IPS DF 19.7 (cell line): ENCODE measurements at regions not wholly inside any gene's neighbourhood (a gene's known extent, or its start where the extent isn't known, plus 50 kb on each side); places are given as distances from the start of the nearest gene placed in this dataset.

Experiments used
- DNase-seq: peaks from one replicate; pipeline ENCODE4 v3.0.0-alpha.2; 2013; ENCODE audit warnings: low read depth, low spot score

GRCh38 chr10:78313636-78314035 is 280.0 kb downstream of the RPS24 start:
- no peak for DNase-seq

DNA sequence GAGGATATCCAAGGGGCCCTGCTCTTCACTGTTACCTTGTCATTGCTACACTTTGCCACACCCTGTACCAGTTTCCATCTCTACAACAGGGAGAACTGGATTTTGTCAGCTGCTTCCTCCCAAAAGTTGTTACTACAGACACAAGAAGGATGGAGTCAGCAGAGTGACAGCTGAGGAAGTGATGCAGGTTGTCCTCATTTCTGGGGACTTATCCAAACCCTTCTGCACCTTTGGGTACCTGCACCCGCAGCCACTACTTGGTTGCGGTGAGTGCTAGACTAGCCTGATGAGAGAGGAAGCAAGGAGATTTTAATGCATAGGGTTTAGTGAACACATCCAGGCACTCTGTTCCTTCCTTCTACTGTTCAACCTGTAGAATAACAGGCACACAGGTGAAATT is 281.0 kb downstream of the RPS24 start:
- no peak for DNase-seq

DNA sequence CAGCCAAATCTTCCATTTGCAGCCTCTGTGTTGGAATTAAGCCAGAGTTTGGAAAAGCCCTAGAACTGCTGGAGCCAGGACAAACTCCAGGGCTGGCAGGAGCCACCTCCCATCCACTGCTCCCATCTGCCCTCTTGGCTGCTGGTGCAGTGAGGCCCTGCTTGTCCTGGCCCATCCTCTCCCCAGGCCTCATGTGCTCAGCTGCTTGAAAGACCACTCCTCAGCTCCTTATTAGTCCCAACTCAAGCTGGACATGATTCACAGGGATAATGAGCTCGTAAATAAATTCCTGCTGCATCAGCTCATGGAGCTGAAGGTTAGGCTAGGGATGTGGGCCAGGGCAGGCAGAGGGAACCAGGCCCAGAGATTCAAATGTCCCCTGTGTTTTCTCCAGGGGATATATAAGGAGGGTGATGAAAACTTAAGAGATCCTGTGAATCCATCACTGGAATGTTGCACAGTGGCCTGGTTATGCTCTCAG is 282.8 kb downstream of the RPS24 start:
- no peak for DNase-seq

- no peak for DNase-seq
Observed at GRCh38 chr10:78318305-78318704, 284.6 kb downstream of the RPS24 start.

DNA sequence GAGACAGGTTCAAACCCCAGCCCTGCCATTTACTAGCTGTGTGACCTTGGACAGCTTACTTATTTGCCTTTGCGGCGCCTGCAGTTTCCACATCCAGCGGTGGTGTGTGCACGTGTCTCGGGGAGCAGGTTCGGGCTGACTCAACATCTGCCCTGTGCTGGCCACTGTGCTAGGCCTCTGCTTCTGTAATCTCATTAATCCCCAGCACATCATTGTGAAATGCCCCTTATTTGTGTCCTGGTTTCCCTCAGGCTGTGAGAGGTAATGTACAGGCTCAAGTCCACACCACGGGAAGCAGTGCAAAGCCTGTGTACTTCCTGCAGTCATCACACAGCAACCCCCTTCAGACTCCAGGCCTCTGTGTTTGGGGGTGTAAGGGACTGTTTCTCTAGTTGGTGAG is 285.7 kb downstream of the RPS24 start:
- no peak for DNase-seq

DNA sequence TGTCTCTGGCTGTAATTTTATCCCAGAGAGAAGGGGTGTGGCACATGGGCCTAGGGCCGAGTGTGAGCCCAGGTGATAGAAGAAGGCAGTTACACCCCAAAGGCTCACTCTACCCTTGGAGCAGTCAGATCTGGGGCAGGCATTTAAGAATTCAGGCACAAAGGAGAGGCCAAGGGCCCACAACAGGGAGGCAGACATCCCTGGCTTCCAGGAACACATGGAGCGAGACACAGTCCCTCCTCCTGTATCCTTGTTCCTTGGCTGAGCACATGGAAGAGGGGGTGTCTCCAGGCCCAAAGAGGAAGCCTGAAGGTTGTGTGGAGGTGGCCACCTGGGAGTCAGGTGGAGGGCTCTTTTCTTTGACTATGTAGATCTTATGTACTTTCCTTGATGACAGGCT is 286.2 kb downstream of the RPS24 start:
- DNase-seq = no peak

GRCh38 chr10:78320506-78320905 is 286.8 kb downstream of the RPS24 start:
- DNase-seq = no peak

GRCh38 chr10:78321000-78321399 is 287.3 kb downstream of the RPS24 start:
- DNase-seq = no peak

GRCh38 chr10:78321500-78321899 is 287.8 kb downstream of the RPS24 start:
- DNase-seq = no peak

GRCh38 chr10:78326372-78326771 is 292.7 kb downstream of the RPS24 start:
- no peak for DNase-seq

DNA sequence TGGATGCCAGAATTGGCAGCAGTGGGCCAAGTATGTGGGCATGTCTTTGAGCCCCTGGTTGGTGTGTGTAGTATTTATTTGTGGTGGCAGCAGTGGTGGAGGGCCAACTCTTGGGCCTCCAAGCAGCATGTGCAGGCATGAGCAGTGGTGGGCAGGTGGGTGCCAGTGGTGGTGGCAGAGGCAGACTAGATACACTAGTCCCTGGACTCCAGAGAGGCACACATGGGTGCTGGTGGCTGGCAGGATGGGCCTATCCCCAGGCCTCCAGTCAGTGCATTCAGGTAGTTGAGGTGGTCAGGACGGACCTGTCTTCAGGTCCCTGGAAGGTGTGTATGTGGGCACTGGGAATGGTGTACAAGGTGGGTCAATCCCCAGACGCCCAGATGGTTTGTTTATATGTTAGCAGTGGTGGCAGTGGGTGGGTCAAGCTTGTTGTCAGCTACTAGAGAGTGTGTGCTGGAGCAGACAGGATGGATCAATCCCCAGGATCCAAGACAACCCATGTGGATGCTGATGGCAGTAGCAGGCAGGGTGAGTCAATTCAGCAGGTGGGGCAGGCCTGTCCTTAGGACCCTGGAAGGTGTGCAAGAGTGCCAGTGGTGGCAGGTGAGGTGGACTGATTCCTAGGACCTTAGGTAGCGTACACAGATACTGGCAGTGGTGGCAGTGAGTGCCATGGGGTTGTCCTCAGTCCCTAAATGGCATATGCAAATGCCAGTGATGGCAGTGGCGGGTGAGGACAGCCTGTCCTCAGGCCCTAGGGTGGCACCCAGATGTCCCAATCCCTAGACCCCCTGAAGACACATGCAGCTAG is 294.3 kb downstream of the RPS24 start:
- no peak for DNase-seq

DNA sequence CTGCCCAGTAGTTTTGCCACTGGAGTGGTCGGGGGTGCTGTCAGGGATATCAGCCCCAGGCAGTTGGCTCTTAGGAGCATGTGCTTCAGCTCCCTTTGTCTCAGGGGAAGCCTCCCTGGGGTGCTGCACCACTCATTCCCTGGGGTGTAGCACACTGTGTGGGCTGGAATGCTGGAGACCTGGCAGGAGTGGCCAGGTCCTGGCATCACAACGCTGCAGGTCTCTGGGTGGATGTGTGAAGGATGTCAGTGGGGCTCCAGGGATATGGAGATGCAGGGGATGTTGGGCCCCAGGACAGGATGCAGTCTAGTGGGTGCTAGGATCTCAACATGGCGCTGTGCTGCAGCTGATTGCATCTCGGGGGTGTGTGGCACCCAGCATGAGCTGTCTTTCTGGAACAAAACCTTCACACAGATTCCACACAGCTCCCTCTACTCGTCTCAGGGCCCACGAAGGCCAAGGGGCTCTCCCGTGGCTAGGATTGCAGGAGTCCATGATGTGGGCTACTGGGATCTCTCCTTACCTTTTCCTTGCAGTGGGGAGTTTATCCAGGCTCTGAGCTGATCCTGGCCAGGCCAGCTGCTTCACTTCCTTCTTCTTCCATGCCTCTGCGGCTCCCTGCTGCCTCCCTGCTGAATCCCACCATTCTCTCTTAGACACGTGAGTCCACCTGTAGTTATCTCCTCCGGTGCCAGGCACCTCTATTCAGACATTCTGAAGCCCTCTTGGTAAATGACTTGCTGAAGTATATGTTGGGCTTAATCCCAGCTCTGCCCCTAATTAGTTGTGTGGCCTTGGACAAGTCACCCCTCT is 295.1 kb downstream of the RPS24 start:
- DNase-seq = no peak

- DNase-seq = no peak
Observed at GRCh38 chr10:78330884-78331283, 297.2 kb downstream of the RPS24 start.

DNA sequence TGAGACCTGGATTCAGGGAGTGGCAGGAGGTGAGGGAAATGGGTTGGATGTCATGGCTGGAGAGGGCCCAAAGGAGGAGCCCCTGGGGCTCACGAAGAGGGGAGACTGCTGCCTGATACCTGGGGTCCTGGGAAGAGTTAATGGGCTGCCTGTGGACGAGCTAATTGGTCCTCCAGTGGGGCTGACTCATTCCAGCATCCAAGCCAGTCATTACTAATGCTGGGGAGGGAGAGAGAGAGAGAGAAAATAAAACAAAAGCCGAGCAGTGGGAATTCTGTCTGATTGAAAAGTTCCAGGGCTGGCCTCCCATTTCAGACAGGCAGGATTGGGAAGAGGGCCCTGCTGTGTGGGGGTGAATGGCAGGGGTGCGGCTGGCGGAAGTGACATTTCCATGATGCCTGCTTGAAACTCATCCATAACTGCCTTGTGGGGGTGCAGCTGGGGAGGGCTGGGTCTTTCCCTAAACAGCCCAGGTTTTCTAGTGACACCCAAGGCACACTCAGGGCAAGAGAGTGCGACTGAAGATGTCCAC is 297.8 kb downstream of the RPS24 start:
- no peak for DNase-seq

DNA sequence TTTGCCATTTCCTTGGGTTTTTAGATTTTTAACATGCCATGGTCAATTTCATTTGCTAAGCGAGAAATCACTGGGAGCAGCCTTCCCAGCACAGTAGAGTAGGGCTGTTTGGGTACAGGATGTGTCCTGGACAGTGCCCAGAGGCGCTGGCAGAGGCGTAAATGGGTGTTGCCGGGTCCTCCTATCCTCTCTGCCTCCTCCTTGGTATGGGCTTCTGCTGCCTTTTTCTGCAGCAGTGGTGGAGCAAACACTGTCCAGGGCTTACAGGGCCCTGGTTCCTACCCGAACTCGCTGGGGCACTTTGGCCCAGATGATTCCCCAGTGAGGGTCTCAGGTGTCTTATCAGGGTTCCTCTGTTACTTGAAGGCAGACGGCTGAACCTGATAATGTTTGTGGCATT is 298.3 kb downstream of the RPS24 start:
- DNase-seq = no peak

DNA sequence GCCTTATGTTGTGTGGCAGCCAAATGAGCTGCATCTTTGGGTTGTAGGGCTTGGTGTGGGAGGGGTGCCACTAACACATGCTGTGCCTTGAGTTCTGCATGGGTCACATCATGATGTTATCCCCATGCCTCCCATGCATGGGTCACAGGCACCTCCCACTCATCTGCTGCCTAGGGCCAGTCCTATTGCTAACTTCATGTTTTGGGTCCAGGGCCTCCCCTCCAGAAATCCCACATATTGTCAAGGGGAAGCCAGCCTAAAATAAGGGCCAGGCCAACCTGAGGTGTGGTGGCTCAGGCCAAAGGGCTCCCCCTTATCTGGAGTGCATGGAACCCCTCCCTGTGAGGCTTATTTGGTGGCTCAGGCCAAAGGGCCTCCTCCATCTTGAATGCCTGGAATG is 299.0 kb downstream of the RPS24 start:
- DNase-seq = no peak

GRCh38 chr10:78333362-78334143 is 299.9 kb downstream of the RPS24 start:
- DNase-seq = no peak

DNA sequence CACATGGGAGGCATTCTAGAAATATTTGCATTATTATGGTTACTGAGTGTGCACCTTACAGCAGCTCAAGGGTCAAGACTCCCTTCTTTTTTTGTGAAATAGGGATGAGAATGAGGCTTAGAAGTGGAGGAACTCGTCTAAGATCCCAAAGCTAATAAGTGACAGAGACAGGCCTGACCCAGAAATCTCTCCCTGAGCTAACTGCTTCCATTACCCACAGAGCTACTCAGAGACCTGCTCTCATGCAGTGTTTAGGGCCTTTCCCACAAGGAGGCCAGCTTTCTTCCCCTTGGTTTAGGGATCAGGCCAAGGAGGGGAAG is 301.7 kb downstream of the RPS24 start:
- DNase-seq = no peak

GRCh38 chr10:78335691-78336401 is 302.2 kb downstream of the RPS24 start:
- no peak for DNase-seq

DNA sequence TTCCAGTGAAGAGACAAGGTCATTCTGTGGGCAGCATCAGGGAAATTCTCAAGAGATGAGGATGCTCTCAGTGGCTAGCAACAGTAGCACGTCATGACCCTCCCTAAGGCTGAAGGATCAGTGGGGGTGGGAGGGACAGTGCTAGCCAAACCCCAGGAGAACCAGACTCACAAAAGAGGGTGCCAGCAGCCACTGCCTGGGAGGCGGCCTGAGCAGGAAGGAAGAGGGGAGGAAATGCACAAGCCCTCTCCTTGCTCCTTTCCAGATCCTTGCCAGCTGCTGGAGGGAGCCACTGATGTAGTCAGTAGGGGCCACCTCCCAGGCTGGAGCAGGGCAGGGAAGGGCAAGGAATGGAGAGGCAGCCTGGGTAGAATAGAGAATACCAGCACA is 302.7 kb downstream of the RPS24 start:
- DNase-seq = no peak

- no peak for DNase-seq
Observed at GRCh38 chr10:78337016-78337415, 303.4 kb downstream of the RPS24 start.
